T-cell (primary cell): ENCODE measurements at regions not wholly inside any gene's neighbourhood (a gene's known extent, or its start where the extent isn't known, plus 50 kb on each side); places are given as distances from the start of the nearest gene placed in this dataset.

ENCODE experiments used
- ATAC-seq, 4 experiments: fragments of 200-7000 bp in 3 of 4; fragments of 150-1000 bp in 1 of 4; cut with Tn5 transposase; replicated peaks in 1 of 4; 1 replicate in 3 of 4; 2 replicates in 1 of 4; pipeline ENCODE4 v1.10.0; 2021; ENCODE audit warnings: moderate library complexity in 3 of 4, mild to moderate bottlenecking in 2 of 4, moderate number of reproducible peaks in 1 of 4
- CTCF ChIA-PET, 2 donors: fragments of 300-600 bp; sonication (Branson Sonifier 250); formaldehyde crosslinking; loops; one replicate each; lab custom pipeline; 2022; ENCODE audit warnings: antibody characterized with exemption in 2 of 2; lab: Charles Lee
- POLR2A ChIA-PET, 2 donors: fragments of 300-600 bp; sonication (Branson Sonifier 250); formaldehyde crosslinking; loops; one replicate each; lab custom pipeline; 2022; ENCODE audit warnings: antibody characterized with exemption in 2 of 2; lab: Charles Lee
- DNase-seq, 35 experiments: peaks; one replicate each; pipeline versions ENCODE4 v3.0.0 to v3.0.0-alpha.2; 2013 to 2023
- H3K27ac ChIP-seq: one replicate; pipeline ENCODE4 v1.5.1; 2013; ENCODE audit warnings: low read length
- H3K27me3 ChIP-seq, 2 experiments: replicated peaks in 1 of 2; 1 replicate in 1 of 2; 2 replicates in 1 of 2; pipeline versions ENCODE4 v1.6.1 to v1.7.0; 2013; ENCODE audit warnings: low read length in 1 of 2, mixed read lengths in 1 of 2; ENCODE audit not compliant: control insufficient read depth in 2 of 2, insufficient read depth in 2 of 2; ENCODE audit errors: extremely low read depth in 1 of 2
- H3K36me3 ChIP-seq, 2 donors: 1 replicate in 1 of 2; 2 replicates in 1 of 2; pipeline versions ENCODE4 v1.6.1 to v1.7.0; 2013; ENCODE audit warnings: low read length in 1 of 2; ENCODE audit not compliant: control insufficient read depth in 2 of 2, insufficient read depth in 1 of 2; ENCODE audit errors: extremely low read depth in 1 of 2
- H3K4me1 ChIP-seq, 2 experiments: 1 replicate in 1 of 2; 2 replicates in 1 of 2; pipeline versions ENCODE4 v1.6.1 to v1.7.0; 2013; ENCODE audit warnings: low read length in 2 of 2, mixed read lengths in 1 of 2; ENCODE audit not compliant: insufficient read depth in 2 of 2, control insufficient read depth in 1 of 2; ENCODE audit errors: extremely low read depth in 1 of 2
- H3K4me3 ChIP-seq, 2 donors: 1 replicate in 1 of 2; 2 replicates in 1 of 2; pipeline versions ENCODE4 v1.5.1 to v1.7.0; 2013; ENCODE audit warnings: mild to moderate bottlenecking in 2 of 2, low read length in 1 of 2, moderate library complexity in 1 of 2; ENCODE audit not compliant: control insufficient read depth in 1 of 2; ENCODE audit errors: extremely low read depth in 1 of 2
- H3K9me3 ChIP-seq: 2 replicates; pipeline ENCODE4 v1.7.0; 2013
- H3K27ac Mint-ChIP-seq, 2 donors: one replicate each; pipeline ENCODE4 v1.8.0; 2020 to 2021; ENCODE audit warnings: mild to moderate bottlenecking in 2 of 2, mixed read lengths in 2 of 2
- H3K27me3 Mint-ChIP-seq, 2 donors: one replicate each; pipeline ENCODE4 v1.8.0; 2021 to 2022; ENCODE audit warnings: mixed read lengths in 2 of 2
- H3K36me3 Mint-ChIP-seq: one replicate; pipeline ENCODE4 v1.8.0; 2021; ENCODE audit warnings: mixed read lengths
- H3K4me1 Mint-ChIP-seq, 3 donors: one replicate each; pipeline ENCODE4 v1.8.0; 2020 to 2022; ENCODE audit warnings: mixed read lengths in 3 of 3, mild to moderate bottlenecking in 1 of 3
- H3K4me3 Mint-ChIP-seq, 3 donors: one replicate each; pipeline ENCODE4 v1.8.0; 2020 to 2022; ENCODE audit warnings: mild to moderate bottlenecking in 3 of 3, mixed read lengths in 3 of 3, moderate library complexity in 3 of 3
- H3K9me3 Mint-ChIP-seq, 3 donors: one replicate each; pipeline ENCODE4 v1.8.0; 2020 to 2022; ENCODE audit warnings: mixed read lengths in 3 of 3
- WGBS: methylation state at CpG from one replicate; pipeline ENCODE4 v1.1.5; 2013; ENCODE audit warnings: missing lambda C conversion rate; ENCODE audit not compliant: insufficient coverage; 5-methylcytosine and 5-hydroxymethylcytosine counted together

DNA sequence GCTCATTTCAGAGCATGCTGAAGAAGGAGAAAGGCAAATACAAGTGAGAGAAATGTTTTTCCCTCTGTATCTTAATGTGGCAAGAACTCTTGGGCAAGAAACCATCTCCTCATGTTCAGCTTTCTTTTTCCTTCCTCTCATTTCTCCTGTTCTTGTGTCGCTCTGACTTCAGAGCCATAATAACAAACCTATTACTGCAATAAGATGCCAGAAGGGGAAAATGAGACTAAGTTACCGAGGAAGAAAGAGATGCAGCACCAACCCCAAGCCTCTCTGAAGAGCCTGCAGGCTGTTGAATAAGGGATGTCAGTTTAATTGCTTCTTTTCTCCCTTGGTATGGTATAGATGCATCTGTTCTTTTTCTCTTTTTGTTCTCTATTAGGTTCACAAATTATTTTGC lies 170.1 kb upstream of the GLRA1 start:
- Mint-ChIP-seq H3K4me1 (peaks cover 8 to 19% (median 11%) of the 10 kb centered on the region in 3 donors), H3K27me3 (no peaks in the 10 kb centered on the region), H3K36me3 (no peaks in the 10 kb centered on the region), H3K9me3 (no peaks in the 10 kb centered on the region), H3K4me3 (no peak overlapping the region), H3K27ac (no peak overlapping the region)
- DNase-seq (no peak), ATAC-seq (no peak)
- Histone ChIP-seq H3K9me3 (no peaks in the 10 kb centered on the region), H3K27me3 (no peaks in the 10 kb centered on the region), H3K27ac (no peak overlapping the region), H3K4me1 (no peaks in the 10 kb centered on the region), H3K4me3 (no peak overlapping the region), H3K36me3 (no peaks in the 10 kb centered on the region)
- no CpG with 5 or more reads among the region's 2 CpGs for WGBS
- ChIA-PET CTCF (no interaction called here), POLR2A (interaction anchor here in 1 of 2 donors (0.7 kb wide), 1 partner anchor 51 kb away, joined by 3 read pairs; no protein-coding TSS in a partner anchor)

DNA sequence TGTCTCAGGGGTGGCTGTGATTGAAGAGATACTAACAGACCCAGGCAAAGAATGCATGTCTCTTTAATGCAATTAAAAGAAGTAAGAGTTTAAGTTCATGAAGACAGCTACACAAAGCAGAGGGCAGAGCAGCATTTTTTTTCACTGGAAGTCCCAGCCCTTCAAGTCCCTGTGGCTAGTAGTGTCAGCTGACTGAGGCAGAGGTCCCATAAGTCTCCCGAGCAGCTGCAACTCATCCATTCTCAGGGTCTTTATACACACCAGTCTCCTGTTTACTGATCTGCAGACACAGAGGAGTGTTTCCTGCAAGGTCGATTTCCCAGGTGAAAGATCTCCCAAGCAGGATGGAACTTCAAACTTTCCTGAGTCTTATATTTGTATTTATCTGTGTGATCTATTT lies 169.4 kb upstream of the GLRA1 start:
- DNase-seq (no peak), ATAC-seq (no peak)
- Mint-ChIP-seq H3K27ac (no peak overlapping the region), H3K4me3 (no peak overlapping the region), H3K36me3 (no peaks in the 10 kb centered on the region), H3K27me3 (no peaks in the 10 kb centered on the region), H3K9me3 (no peaks in the 10 kb centered on the region), H3K4me1 (peaks cover 8 to 19% (median 12%) of the 10 kb centered on the region in 3 donors)
- Histone ChIP-seq H3K4me3 (no peak overlapping the region), H3K27me3 (no peaks in the 10 kb centered on the region), H3K4me1 (no peaks in the 10 kb centered on the region), H3K27ac (no peak overlapping the region), H3K36me3 (no peaks in the 10 kb centered on the region), H3K9me3 (no peaks in the 10 kb centered on the region)
- POLR2A ChIA-PET = interaction anchor here in 1 of 2 donors (0.7 kb wide), 1 partner anchor 50 kb away, joined by 3 read pairs; no protein-coding TSS in a partner anchor
- CTCF ChIA-PET = no interaction called here
- WGBS = no CpG with 5 or more reads among the region's 2 CpGs

DNA sequence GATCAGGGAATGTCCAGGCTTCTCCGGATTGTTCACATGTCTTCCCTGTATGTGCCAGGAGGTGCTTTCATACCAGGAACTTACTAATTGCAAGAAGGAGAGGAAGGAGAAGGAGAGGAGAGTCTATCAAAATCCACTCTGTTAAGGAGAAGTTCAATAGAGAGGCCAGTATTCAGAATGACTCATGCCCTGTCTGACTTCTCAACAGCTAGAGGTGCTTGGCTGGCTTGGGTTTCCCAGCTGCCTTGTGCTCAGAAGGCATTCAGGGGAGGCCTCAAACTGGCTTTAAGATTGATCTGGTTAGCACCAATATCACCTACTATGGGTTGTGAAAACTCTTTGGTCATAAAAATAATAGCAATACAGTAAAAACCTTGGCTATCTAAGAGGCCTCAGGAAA lies 167.9 kb upstream of the GLRA1 start:
- WGBS = 75% methylated on average over 1 of the region's 1 CpG
- Histone ChIP-seq H3K27me3 (no peaks in the 10 kb centered on the region), H3K4me1 (no peaks in the 10 kb centered on the region), H3K4me3 (no peak overlapping the region), H3K36me3 (no peaks in the 10 kb centered on the region), H3K9me3 (no peaks in the 10 kb centered on the region), H3K27ac (no peak overlapping the region)
- peaks cover 8 to 17% (median 12%) of the 10 kb centered on the region in 3 donors for H3K4me1 Mint-ChIP-seq
- CTCF ChIA-PET = no interaction called here
- H3K27ac Mint-ChIP-seq = no peak overlapping the region
- H3K36me3 Mint-ChIP-seq = no peaks in the 10 kb centered on the region
- POLR2A ChIA-PET = interaction anchor here in 1 of 2 donors (0.5 kb wide), 1 partner anchor 101 kb away, joined by 10 read pairs; no protein-coding TSS in a partner anchor
- H3K4me3 Mint-ChIP-seq = no peak overlapping the region
- no peaks in the 10 kb centered on the region for H3K9me3 Mint-ChIP-seq
- DNase-seq (no peak), ATAC-seq (no peak)
- H3K27me3 Mint-ChIP-seq = no peaks in the 10 kb centered on the region

- Mint-ChIP-seq H3K27me3 (peaks cover 0 to 3% of the 10 kb centered on the region in 2 donors), H3K4me1 (peaks cover 0 to 5% (median 3%) of the 10 kb centered on the region in 3 donors), H3K36me3 (no peaks in the 10 kb centered on the region), H3K9me3 (no peaks in the 10 kb centered on the region), H3K27ac (no peak overlapping the region), H3K4me3 (no peak overlapping the region)
- Histone ChIP-seq H3K9me3 (no peaks in the 10 kb centered on the region), H3K4me3 (no peak overlapping the region), H3K27ac (no peak overlapping the region), H3K4me1 (no peaks in the 10 kb centered on the region), H3K36me3 (no peaks in the 10 kb centered on the region), H3K27me3 (no peaks in the 10 kb centered on the region)
- ATAC-seq = no peak
- no peak for DNase-seq
- ChIA-PET CTCF (no interaction called here), POLR2A (no interaction called here)
- 45% methylated on average over 2 of the region's 2 CpGs for WGBS
These were observed 165.0 kb upstream of the GLRA1 start for GRCh38 chr5:152089644-152090043.

GRCh38 chr5:152086668-152087067 lies 162.0 kb upstream of the GLRA1 start:
- Mint-ChIP-seq H3K4me1 (peaks cover 0 to 5% (median 3%) of the 10 kb centered on the region in 3 donors), H3K27me3 (peaks cover 0 to 3% of the 10 kb centered on the region in 2 donors), H3K9me3 (no peaks in the 10 kb centered on the region), H3K27ac (no peak overlapping the region), H3K36me3 (no peaks in the 10 kb centered on the region), H3K4me3 (no peak overlapping the region)
- Histone ChIP-seq H3K4me3 (no peak overlapping the region), H3K9me3 (no peaks in the 10 kb centered on the region), H3K4me1 (no peaks in the 10 kb centered on the region), H3K36me3 (no peaks in the 10 kb centered on the region), H3K27ac (no peak overlapping the region), H3K27me3 (no peaks in the 10 kb centered on the region)
- no peak for DNase-seq
- CTCF ChIA-PET = no interaction called here
- POLR2A ChIA-PET = no interaction called here
- no peak for ATAC-seq
- WGBS = no CpG with 5 or more reads among the region's 3 CpGs

GRCh38 chr5:152084476-152084875 lies 159.8 kb upstream of the GLRA1 start:
- Mint-ChIP-seq H3K4me3 (no peak overlapping the region), H3K4me1 (no peaks in the 10 kb centered on the region), H3K27me3 (peaks cover 0 to 3% of the 10 kb centered on the region in 2 donors), H3K27ac (no peak overlapping the region), H3K9me3 (no peaks in the 10 kb centered on the region), H3K36me3 (no peaks in the 10 kb centered on the region)
- H3K4me3 ChIP-seq = no peak overlapping the region
- no CpG with 5 or more reads among the region's 4 CpGs for WGBS
- no peak for DNase-seq
- CTCF ChIA-PET = interaction anchor here in 1 of 2 donors (0.7 kb wide), 1 partner anchor 75 kb away, joined by 3 read pairs; no protein-coding TSS in a partner anchor
- no peak for ATAC-seq
- no peak overlapping the region for H3K27ac ChIP-seq
- POLR2A ChIA-PET = interaction anchor here in 1 of 2 donors (0.8 kb wide), 1 partner anchor 8 kb away, joined by 4 read pairs; no protein-coding TSS in a partner anchor
- no peaks in the 10 kb centered on the region for H3K36me3 ChIP-seq
- H3K27me3 ChIP-seq = no peaks in the 10 kb centered on the region
- no peaks in the 10 kb centered on the region for H3K4me1 ChIP-seq
- no peaks in the 10 kb centered on the region for H3K9me3 ChIP-seq
